Calu3 (cell line): ENCODE measurements at regions not wholly inside any gene's neighbourhood (a gene's known extent, or its start where the extent isn't known, plus 50 kb on each side); places are given as distances from the start of the nearest gene placed in this dataset.
"Not testable (repeated sequence)": the region's sequence is repeated elsewhere in the genome, so short reads cannot be mapped to it uniquely, and the experiment has no call there.

Experiments
- BruUV-seq: library from RNA; stranded (reverse); fragments of 400-500 nt; replicated peaks from 2 replicates; lab custom pipeline; 2021; lab: Mats Ljungman, UMichigan
- CTCF ChIA-PET: fragments of 300-600 bp; sonication (Branson Sonifier 250); formaldehyde crosslinking; loops from one replicate; lab custom pipeline; 2022; ENCODE audit warnings: antibody characterized with exemption; lab: Charles Lee
- DNase-seq: peaks from one replicate; pipeline ENCODE4 v3.0.0; 2022
- H3K27ac Mint-ChIP-seq: one replicate; pipeline ENCODE4 v1.8.0; 2022; ENCODE audit warnings: mixed read lengths; ENCODE audit not compliant: unreplicated experiment
- H3K27me3 Mint-ChIP-seq: one replicate; pipeline ENCODE4 v1.8.0; 2022; ENCODE audit warnings: mixed read lengths; ENCODE audit not compliant: unreplicated experiment
- H3K36me3 Mint-ChIP-seq: one replicate; pipeline ENCODE4 v1.8.0; 2022; ENCODE audit warnings: mild to moderate bottlenecking, moderate library complexity, mixed read lengths; ENCODE audit not compliant: insufficient read depth, unreplicated experiment
- H3K4me1 Mint-ChIP-seq: one replicate; pipeline ENCODE4 v1.8.0; 2022; ENCODE audit warnings: mild to moderate bottlenecking, low read depth, mixed read lengths; ENCODE audit not compliant: unreplicated experiment
- H3K4me3 Mint-ChIP-seq: one replicate; pipeline ENCODE4 v1.8.0; 2022; ENCODE audit warnings: mild to moderate bottlenecking, low read depth, moderate library complexity, mixed read lengths; ENCODE audit not compliant: unreplicated experiment
- H3K9me3 Mint-ChIP-seq: one replicate; pipeline ENCODE4 v1.8.0; 2022; ENCODE audit warnings: low read depth, mixed read lengths; ENCODE audit not compliant: unreplicated experiment
- intact Hi-C: fragments of 100-400 bp; cut with micrococcal nuclease; formaldehyde crosslinking; loops from one replicate; pipeline ENCODE4 v1.10.0; 2022; ENCODE audit not compliant: unreplicated experiment
- TF ChIP-seq, protein P1 (sequence below): fragments of 200-600 bp; IDR thresholded peaks from one replicate; pipeline ENCODE4 v1.8.0; 2022; ENCODE audit warnings: antibody characterized with exemption; ENCODE audit not compliant: unreplicated experiment

- H3K9me3 Mint-ChIP-seq, intact Hi-C loops, H3K27ac Mint-ChIP-seq, H3K4me1 Mint-ChIP-seq, H3K36me3 Mint-ChIP-seq, BruUV-seq, H3K4me3 Mint-ChIP-seq: not testable (repeated sequence)
- CTCF ChIA-PET, result interaction anchor here (1.6 to 1.8 kb wide), 2 partner anchors 205 to 206 kb away, joined by 3 to 4 read pairs; no protein-coding TSS in a partner anchor
- peak; percentile 62 for DNase-seq
- TF ChIP-seq, protein P1, sequence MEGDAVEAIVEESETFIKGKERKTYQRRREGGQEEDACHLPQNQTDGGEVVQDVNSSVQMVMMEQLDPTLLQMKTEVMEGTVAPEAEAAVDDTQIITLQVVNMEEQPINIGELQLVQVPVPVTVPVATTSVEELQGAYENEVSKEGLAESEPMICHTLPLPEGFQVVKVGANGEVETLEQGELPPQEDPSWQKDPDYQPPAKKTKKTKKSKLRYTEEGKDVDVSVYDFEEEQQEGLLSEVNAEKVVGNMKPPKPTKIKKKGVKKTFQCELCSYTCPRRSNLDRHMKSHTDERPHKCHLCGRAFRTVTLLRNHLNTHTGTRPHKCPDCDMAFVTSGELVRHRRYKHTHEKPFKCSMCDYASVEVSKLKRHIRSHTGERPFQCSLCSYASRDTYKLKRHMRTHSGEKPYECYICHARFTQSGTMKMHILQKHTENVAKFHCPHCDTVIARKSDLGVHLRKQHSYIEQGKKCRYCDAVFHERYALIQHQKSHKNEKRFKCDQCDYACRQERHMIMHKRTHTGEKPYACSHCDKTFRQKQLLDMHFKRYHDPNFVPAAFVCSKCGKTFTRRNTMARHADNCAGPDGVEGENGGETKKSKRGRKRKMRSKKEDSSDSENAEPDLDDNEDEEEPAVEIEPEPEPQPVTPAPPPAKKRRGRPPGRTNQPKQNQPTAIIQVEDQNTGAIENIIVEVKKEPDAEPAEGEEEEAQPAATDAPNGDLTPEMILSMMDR, result peak; percentile 82
- peaks cover 33% of the 10 kb centered on the region for H3K27me3 Mint-ChIP-seq
Measured at GRCh38 chr15:77902921-77903760, 174.4 kb downstream of the TBC1D2B start.

- peaks cover 33% of the 10 kb centered on the region for H3K27me3 Mint-ChIP-seq
- intact Hi-C loops, result no loop called here
- DNase-seq, result no peak
- CTCF ChIA-PET, result interaction anchor here (1.6 to 1.8 kb wide), 2 partner anchors 206 to 207 kb away, joined by 3 to 4 read pairs; no protein-coding TSS in a partner anchor
- BruUV-seq, result no TSS peak
- H3K9me3 Mint-ChIP-seq, result no peaks in the 10 kb centered on the region
- TF ChIP-seq, protein P1, result no peak
- H3K4me1 Mint-ChIP-seq, result no peaks in the 10 kb centered on the region
- H3K27ac Mint-ChIP-seq, result no peak overlapping the region
- H3K4me3 Mint-ChIP-seq, result no peak overlapping the region
- H3K36me3 Mint-ChIP-seq, result no peaks in the 10 kb centered on the region
Measured at GRCh38 chr15:77901921-77902750, 175.4 kb downstream of the TBC1D2B start.

- CTCF ChIA-PET, result interaction anchor here (0.9 kb wide), 1 partner anchor 31 kb away, joined by 5 read pairs; no protein-coding TSS in a partner anchor
- Mint-ChIP-seq H3K4me3 (no peak overlapping the region), H3K9me3 (no peaks in the 10 kb centered on the region), H3K27ac (no peak overlapping the region), H3K27me3 (peaks cover 31% of the 10 kb centered on the region), H3K4me1 (no peaks in the 10 kb centered on the region), H3K36me3 (no peaks in the 10 kb centered on the region)
- DNase-seq, result no peak
- no TSS peak for BruUV-seq
- intact Hi-C loops, result no loop called here
- TF ChIP-seq, protein P1, result no peak
Measured at GRCh38 chr15:77901251-77901881, 176.1 kb downstream of the TBC1D2B start.

DNA sequence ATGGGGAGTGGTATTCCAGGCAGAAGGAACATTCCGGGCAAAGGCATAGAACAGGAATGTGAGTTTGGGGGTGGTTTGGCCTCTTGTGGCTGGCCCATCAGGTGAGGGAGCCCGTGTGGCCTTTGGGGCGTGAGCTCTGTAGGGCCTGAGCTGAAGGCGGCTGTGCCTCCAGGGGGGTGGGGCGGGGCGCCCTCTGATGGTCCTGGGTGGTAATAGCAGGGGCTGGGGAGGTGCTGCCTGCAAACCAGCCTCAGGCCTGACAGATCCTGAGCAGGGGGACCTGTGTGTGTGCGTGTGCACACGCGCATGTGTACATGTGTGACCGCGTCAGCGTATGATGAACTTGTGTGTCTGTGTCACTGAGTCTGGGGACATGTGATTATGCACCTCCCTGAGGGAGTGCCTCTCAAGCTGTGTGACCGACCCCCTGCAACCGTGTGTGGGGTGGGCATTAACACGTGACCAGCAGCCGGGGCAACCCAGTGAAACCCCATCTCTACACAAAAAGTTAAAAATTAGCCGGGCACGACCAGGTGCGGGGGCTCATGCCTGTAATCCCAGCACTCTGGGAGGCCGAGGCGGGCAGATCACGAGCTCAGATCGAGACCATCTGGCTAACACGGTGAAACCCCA, 177.1 kb downstream of the TBC1D2B start:
- intact Hi-C loops, H3K36me3 Mint-ChIP-seq, H3K27ac Mint-ChIP-seq, BruUV-seq, H3K4me3 Mint-ChIP-seq, H3K9me3 Mint-ChIP-seq, H3K4me1 Mint-ChIP-seq: not testable (repeated sequence)
- peaks cover 33% of the 10 kb centered on the region for H3K27me3 Mint-ChIP-seq
- peak; percentile 54 for DNase-seq
- TF ChIP-seq, protein P1, result peak; percentile 35
- CTCF ChIA-PET, result interaction anchor here (0.9 kb wide), 1 partner anchor 30 kb away, joined by 5 read pairs; no protein-coding TSS in a partner anchor

DNA sequence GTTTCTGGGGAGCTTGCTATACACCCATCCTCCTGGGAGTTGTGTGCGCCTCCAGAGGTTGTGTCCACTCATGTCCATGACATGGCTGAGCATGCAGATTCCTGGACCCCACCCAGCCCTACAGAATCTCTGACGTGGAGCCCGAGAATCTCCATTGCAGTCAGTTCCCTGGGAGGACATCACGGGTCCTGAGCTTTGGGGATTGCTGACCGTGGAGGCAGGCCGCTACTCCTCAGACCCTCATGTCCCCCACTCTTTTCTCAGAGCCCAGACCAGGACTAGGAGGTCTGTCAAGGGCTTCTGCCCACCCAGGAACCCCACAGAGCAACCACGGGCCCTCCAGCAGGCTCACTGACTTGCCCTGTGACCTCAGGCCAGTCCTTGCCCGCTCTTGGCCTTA, 177.7 kb downstream of the TBC1D2B start:
- H3K4me3 Mint-ChIP-seq, BruUV-seq, H3K27ac Mint-ChIP-seq, H3K4me1 Mint-ChIP-seq, H3K9me3 Mint-ChIP-seq, intact Hi-C loops, H3K36me3 Mint-ChIP-seq, DNase-seq: not testable (repeated sequence)
- H3K27me3 Mint-ChIP-seq, result peaks cover 40% of the 10 kb centered on the region
- CTCF ChIA-PET, result interaction anchor here (0.6 kb wide), 1 partner anchor 1095 kb away, joined by 5 read pairs; no protein-coding TSS in a partner anchor
